OCI-LY7 (cell line): ENCODE measurements at regions not wholly inside any gene's neighbourhood (a gene's known extent, or its start where the extent isn't known, plus 50 kb on each side); places are given as distances from the start of the nearest gene placed in this dataset.

ENCODE experiments used
- EZH2phosphoT487 ChIP-seq: fragments of 200-600 bp; sonication (generic); IDR thresholded peaks from 2 replicates; pipeline ENCODE4 v1.6.1; 2018; ENCODE audit warnings: low read depth, borderline replicate concordance, mild to moderate bottlenecking, mixed run types, antibody characterized with exemption, low read length, moderate library complexity, mixed read lengths
- TF ChIP-seq, protein P1 (sequence below): fragments of 200-600 bp; sonication (generic); conservative IDR thresholded peaks from 2 replicates; pipeline ENCODE4 v1.5.1; 2014; ENCODE audit warnings: mild to moderate bottlenecking, antibody characterized with exemption, low read length, moderate library complexity, mixed read lengths

DNA sequence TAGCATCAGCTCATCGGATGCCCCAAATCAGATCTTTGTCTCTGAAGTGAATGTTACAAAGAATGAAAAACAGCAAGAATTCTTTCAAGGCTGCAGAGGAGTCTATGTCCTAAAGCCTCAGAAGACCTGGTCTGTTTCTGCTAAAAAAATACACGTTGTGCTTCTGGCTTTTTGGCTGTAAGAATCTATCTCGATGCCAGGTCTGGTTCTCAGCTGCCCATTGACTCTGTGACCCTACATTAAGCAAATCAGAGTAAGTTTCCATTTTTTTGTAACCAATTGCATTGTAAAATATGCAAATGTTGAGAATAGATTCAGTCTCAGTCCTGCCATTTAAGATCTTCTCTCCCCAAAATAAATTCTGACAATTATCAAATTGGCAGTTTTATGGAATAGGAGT lies 705.4 kb downstream of the RFPL4B start:
- TF ChIP-seq EZH2phosphoT487 = no peak
- TF ChIP-seq, protein P1, sequence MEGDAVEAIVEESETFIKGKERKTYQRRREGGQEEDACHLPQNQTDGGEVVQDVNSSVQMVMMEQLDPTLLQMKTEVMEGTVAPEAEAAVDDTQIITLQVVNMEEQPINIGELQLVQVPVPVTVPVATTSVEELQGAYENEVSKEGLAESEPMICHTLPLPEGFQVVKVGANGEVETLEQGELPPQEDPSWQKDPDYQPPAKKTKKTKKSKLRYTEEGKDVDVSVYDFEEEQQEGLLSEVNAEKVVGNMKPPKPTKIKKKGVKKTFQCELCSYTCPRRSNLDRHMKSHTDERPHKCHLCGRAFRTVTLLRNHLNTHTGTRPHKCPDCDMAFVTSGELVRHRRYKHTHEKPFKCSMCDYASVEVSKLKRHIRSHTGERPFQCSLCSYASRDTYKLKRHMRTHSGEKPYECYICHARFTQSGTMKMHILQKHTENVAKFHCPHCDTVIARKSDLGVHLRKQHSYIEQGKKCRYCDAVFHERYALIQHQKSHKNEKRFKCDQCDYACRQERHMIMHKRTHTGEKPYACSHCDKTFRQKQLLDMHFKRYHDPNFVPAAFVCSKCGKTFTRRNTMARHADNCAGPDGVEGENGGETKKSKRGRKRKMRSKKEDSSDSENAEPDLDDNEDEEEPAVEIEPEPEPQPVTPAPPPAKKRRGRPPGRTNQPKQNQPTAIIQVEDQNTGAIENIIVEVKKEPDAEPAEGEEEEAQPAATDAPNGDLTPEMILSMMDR = no peak
